Liver (tissue), 3 donors: ENCODE measurements at regions not wholly inside any gene's neighbourhood (a gene's known extent, or its start where the extent isn't known, plus 50 kb on each side); places are given as distances from the start of the nearest gene placed in this dataset.

ENCODE experiments used
- EGR1 ChIP-seq, 2 donors: IDR thresholded peaks; 2 replicates each; pipeline ENCODE4 v1.6.1; 2016 to 2018; ENCODE audit warnings: antibody characterized with exemption in 2 of 2, low read depth in 2 of 2
- JUND ChIP-seq, 2 donors: IDR thresholded peaks; 2 replicates each; pipeline ENCODE4 v1.6.1; 2016; ENCODE audit warnings: antibody characterized with exemption in 2 of 2
- SP1 ChIP-seq: IDR thresholded peaks from 2 replicates; pipeline ENCODE4 v1.6.1; 2018; ENCODE audit warnings: antibody characterized with exemption, mild to moderate bottlenecking
- TAF1 ChIP-seq: conservative IDR thresholded peaks from 2 replicates; pipeline ENCODE4 v1.6.1; 2016; ENCODE audit warnings: antibody characterized with exemption, mild to moderate bottlenecking
- YY1 ChIP-seq: IDR thresholded peaks from 2 replicates; pipeline ENCODE4 v1.6.1; 2016; ENCODE audit warnings: antibody characterized with exemption, mild to moderate bottlenecking
- TF ChIP-seq, protein P1 (sequence below): fragments of 150-350 bp; IDR thresholded peaks from 2 replicates; pipeline ENCODE4 v1.5.1; 2017; ENCODE audit warnings: improper control_type of control experiment, low read depth, low read length; ENCODE audit not compliant: missing input control
- TF ChIP-seq, protein P2 (sequence below): IDR thresholded peaks from 2 replicates; pipeline ENCODE4 v1.6.1; 2016; ENCODE audit warnings: antibody characterized with exemption, mild to moderate bottlenecking
- donor health status: healthy.
- donor health status: healthy.

DNA sequence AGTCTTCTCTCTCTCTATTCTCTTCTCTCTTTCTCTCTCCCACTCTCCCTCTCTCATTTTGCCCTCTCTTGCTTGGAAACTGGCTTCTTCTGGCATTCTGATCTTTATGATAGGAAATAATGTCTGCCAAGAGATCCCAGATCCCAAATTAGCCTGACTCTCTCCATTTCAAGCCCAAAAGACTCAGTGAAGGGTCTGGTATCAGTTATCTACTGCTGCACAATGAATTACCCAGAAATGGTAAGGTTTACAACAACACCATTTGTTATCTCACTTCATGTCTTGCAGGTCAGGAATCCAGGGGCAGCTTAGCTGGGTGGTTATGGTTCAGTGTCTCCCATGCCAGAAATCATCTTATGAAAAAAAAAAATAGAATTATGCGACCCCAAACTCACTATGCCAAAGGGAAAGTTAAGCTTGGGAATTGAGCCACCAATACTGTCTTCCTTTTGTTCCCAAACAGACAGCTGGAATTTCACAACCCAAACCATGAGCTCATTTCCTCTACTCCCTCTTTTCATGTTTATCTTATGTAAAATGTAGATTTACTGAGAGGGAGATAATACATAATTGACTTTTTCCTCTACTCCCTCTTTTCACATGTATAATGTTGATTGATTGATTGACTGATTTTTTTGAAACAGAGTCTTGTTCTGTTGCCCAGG, 67.8 kb upstream of the FICD start:
- TF ChIP-seq, protein P1, sequence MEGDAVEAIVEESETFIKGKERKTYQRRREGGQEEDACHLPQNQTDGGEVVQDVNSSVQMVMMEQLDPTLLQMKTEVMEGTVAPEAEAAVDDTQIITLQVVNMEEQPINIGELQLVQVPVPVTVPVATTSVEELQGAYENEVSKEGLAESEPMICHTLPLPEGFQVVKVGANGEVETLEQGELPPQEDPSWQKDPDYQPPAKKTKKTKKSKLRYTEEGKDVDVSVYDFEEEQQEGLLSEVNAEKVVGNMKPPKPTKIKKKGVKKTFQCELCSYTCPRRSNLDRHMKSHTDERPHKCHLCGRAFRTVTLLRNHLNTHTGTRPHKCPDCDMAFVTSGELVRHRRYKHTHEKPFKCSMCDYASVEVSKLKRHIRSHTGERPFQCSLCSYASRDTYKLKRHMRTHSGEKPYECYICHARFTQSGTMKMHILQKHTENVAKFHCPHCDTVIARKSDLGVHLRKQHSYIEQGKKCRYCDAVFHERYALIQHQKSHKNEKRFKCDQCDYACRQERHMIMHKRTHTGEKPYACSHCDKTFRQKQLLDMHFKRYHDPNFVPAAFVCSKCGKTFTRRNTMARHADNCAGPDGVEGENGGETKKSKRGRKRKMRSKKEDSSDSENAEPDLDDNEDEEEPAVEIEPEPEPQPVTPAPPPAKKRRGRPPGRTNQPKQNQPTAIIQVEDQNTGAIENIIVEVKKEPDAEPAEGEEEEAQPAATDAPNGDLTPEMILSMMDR, result no peak
- TF ChIP-seq JUND (IDR thresholded peaks at IDR 0.05) (no peak), EGR1 (IDR thresholded peaks at IDR 0.05; ENCODE audit: low read depth in 2 of 2) (no peak), SP1 (no peak), YY1 (no peak), TAF1 (no peak)
- TF ChIP-seq, protein P2, sequence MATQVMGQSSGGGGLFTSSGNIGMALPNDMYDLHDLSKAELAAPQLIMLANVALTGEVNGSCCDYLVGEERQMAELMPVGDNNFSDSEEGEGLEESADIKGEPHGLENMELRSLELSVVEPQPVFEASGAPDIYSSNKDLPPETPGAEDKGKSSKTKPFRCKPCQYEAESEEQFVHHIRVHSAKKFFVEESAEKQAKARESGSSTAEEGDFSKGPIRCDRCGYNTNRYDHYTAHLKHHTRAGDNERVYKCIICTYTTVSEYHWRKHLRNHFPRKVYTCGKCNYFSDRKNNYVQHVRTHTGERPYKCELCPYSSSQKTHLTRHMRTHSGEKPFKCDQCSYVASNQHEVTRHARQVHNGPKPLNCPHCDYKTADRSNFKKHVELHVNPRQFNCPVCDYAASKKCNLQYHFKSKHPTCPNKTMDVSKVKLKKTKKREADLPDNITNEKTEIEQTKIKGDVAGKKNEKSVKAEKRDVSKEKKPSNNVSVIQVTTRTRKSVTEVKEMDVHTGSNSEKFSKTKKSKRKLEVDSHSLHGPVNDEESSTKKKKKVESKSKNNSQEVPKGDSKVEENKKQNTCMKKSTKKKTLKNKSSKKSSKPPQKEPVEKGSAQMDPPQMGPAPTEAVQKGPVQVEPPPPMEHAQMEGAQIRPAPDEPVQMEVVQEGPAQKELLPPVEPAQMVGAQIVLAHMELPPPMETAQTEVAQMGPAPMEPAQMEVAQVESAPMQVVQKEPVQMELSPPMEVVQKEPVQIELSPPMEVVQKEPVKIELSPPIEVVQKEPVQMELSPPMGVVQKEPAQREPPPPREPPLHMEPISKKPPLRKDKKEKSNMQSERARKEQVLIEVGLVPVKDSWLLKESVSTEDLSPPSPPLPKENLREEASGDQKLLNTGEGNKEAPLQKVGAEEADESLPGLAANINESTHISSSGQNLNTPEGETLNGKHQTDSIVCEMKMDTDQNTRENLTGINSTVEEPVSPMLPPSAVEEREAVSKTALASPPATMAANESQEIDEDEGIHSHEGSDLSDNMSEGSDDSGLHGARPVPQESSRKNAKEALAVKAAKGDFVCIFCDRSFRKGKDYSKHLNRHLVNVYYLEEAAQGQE, result no peak
